HepG2 (cell line): ENCODE measurements at regions not wholly inside any gene's neighbourhood (a gene's known extent, or its start where the extent isn't known, plus 50 kb on each side); places are given as distances from the start of the nearest gene placed in this dataset.

Source experiments
- ATAC-seq: fragments of 200-7000 bp; cut with Tn5 transposase; 3 replicates; pipeline ENCODE4 v1.9.1; 2020; ENCODE audit warnings: mild to moderate bottlenecking, moderate library complexity
- BruUV-seq: library from RNA; stranded (reverse); fragments of 400-500 nt; replicated peaks from 2 replicates; lab custom pipeline; 2021; lab: Mats Ljungman, UMichigan
- CTCF ChIA-PET: fragments of 300-600 bp; formaldehyde crosslinking; extraction: SDS; loops from one replicate; lab custom pipeline; 2021; ENCODE audit warnings: low total read pairs, inconsistent platforms, low intra/inter-chr PET ratio; lab: Yijun Ruan, JAX
- POLR2A ChIA-PET: fragments of 350-600 bp; sonication (Branson Sonifier 250); formaldehyde crosslinking; loops from one replicate; lab custom pipeline; 2020; ENCODE audit warnings: antibody characterized with exemption, inconsistent platforms; lab: Yijun Ruan, JAX
- DNase-seq: peaks from one replicate; pipeline ENCODE4 v3.0.0-alpha.2; 2015; ENCODE audit warnings: low spot score
- FAIRE-seq: peaks from 3 replicates; lab custom pipeline; 2011; peaks lifted over from hg19 to GRCh38; lab: Jason Lieb, UNC
- H2AFZ ChIP-seq: one replicate; pipeline ENCODE4 v1.6.1; 2011; ENCODE audit warnings: low read length, inconsistent platforms
- H3K27ac ChIP-seq: fragments of 300-600 bp; 3 replicates; pipeline ENCODE4 v1.8.0; 2011; ENCODE audit warnings: mixed run types, mild to moderate bottlenecking, mixed read lengths, low read length, inconsistent platforms; ENCODE audit not compliant: insufficient read depth; ENCODE audit errors: extremely low read length
- H3K27me3 ChIP-seq, 2 experiments: fragments of 200-600 bp in 1 of 2; 2 replicates in 1 of 2; 3 replicates in 1 of 2; pipeline versions ENCODE4 v1.6.0 to v1.8.0; 2011; ENCODE audit warnings: low read length in 2 of 2, mild to moderate bottlenecking in 2 of 2, moderate library complexity in 2 of 2, inconsistent platforms in 1 of 2; ENCODE audit not compliant: insufficient read depth in 2 of 2, control insufficient read depth in 1 of 2
- H3K36me3 ChIP-seq, 2 experiments: fragments of 200-600 bp in 1 of 2; replicated peaks in 1 of 2; 2 replicates in 1 of 2; 3 replicates in 1 of 2; pipeline versions ENCODE4 v1.5.1 to v1.8.0; 2011; ENCODE audit warnings: low read length in 2 of 2, inconsistent platforms in 1 of 2; ENCODE audit not compliant: insufficient read depth in 2 of 2, control insufficient read depth in 1 of 2
- H3K4me1 ChIP-seq: 2 replicates; pipeline ENCODE4 v1.5.1; 2012; ENCODE audit warnings: low read length, inconsistent platforms; ENCODE audit not compliant: insufficient read depth
- H3K4me2 ChIP-seq: 2 replicates; pipeline ENCODE4 v1.6.0; 2011; ENCODE audit warnings: low read depth, low read length, inconsistent platforms
- H3K4me3 ChIP-seq, 3 experiments: fragments of 200-600 bp in 1 of 3; sonication (generic), shearing (Covaris generic) in 1 of 3; replicated peaks in 1 of 3; 2 replicates each; pipeline ENCODE4 v1.5.1; 2011 to 2016; ENCODE audit warnings: low read length in 3 of 3, inconsistent platforms in 2 of 3, low read depth in 2 of 3, mild to moderate bottlenecking in 2 of 3, control low read depth in 1 of 3, mixed read lengths in 1 of 3; ENCODE audit not compliant: insufficient read depth in 1 of 3
- H3K79me2 ChIP-seq: one replicate; pipeline ENCODE4 v1.6.1; 2011; ENCODE audit warnings: low read length, inconsistent platforms; ENCODE audit not compliant: insufficient read depth
- H3K9ac ChIP-seq: 2 replicates; pipeline ENCODE4 v1.6.0; 2011; ENCODE audit warnings: mild to moderate bottlenecking, low read depth, low read length, inconsistent platforms; ENCODE audit not compliant: insufficient read depth
- H3K9me3 ChIP-seq: 2 replicates; pipeline ENCODE4 v1.5.1; 2012; ENCODE audit warnings: mild to moderate bottlenecking, low read length
- H4K20me1 ChIP-seq: 2 replicates; pipeline ENCODE4 v1.6.0; 2011; ENCODE audit warnings: inconsistent platforms, mild to moderate bottlenecking, low read length, moderate library complexity; ENCODE audit not compliant: insufficient read depth
- AGO1 ChIP-seq: fragments of 200-400 bp; formaldehyde crosslinking; IDR thresholded peaks from 2 replicates; pipeline ENCODE4 v1.6.1; 2017; ENCODE audit warnings: mild to moderate bottlenecking, low read depth, low read length, moderate library complexity; ENCODE audit not compliant: poor library complexity, severe bottlenecking
- GATAD2A ChIP-seq: IDR thresholded peaks from 2 replicates; pipeline ENCODE4 v1.6.1; 2016
- GLMP ChIP-seq: sonication (generic); formaldehyde crosslinking; IDR thresholded peaks from 2 replicates; pipeline ENCODE4 v1.9.0; 2021; ENCODE audit warnings: missing genetic modification reagents, mild to moderate bottlenecking, borderline replicate concordance
- HMGXB4 ChIP-seq, 2 experiments: sonication (generic) in 1 of 2; formaldehyde crosslinking in 1 of 2; IDR thresholded peaks; 2 replicates each; pipeline versions ENCODE4 v1.4.0 to v1.6.1; 2018 to 2020; ENCODE audit warnings: missing genetic modification reagents in 2 of 2, borderline replicate concordance in 1 of 2, low read depth in 1 of 2, mild to moderate bottlenecking in 1 of 2, missing biosample characterization in 1 of 2
- KDM1A ChIP-seq: IDR thresholded peaks from 2 replicates; pipeline ENCODE4 v1.6.1; 2016; ENCODE audit warnings: missing compliant biosample characterization
- NCOA5 ChIP-seq: sonication (generic); formaldehyde crosslinking; IDR thresholded peaks from 2 replicates; pipeline ENCODE4 v1.4.0; 2020; ENCODE audit warnings: missing genetic modification reagents
- ZNF205 ChIP-seq: IDR thresholded peaks from 2 replicates; pipeline ENCODE4 v1.6.1; 2018; ENCODE audit warnings: missing biosample characterization, missing genetic modification reagents
- ZNF253 ChIP-seq: sonication (generic); formaldehyde crosslinking; IDR thresholded peaks from 2 replicates; pipeline ENCODE4 v1.8.0; 2022; ENCODE audit warnings: mild to moderate bottlenecking, missing genetic modification reagents, borderline replicate concordance
- ZNF263 ChIP-seq: sonication (generic); formaldehyde crosslinking; IDR thresholded peaks from 2 replicates; pipeline ENCODE4 v1.4.0; 2020; ENCODE audit warnings: missing genetic modification reagents
- ZNF318 ChIP-seq: sonication (generic); formaldehyde crosslinking; IDR thresholded peaks from 2 replicates; pipeline ENCODE4 v1.4.0; 2020; ENCODE audit warnings: mild to moderate bottlenecking, missing genetic modification reagents
- ZNF556 ChIP-seq: sonication (generic); formaldehyde crosslinking; IDR thresholded peaks from 2 replicates; pipeline ENCODE4 v1.4.0; 2020; ENCODE audit warnings: mild to moderate bottlenecking, missing genetic modification reagents, borderline replicate concordance
- WGBS: methylation state at CpG from one replicate; pipeline ENCODE4 v1.1.6; 2017; ENCODE audit warnings: low lambda C conversion rate; 5-methylcytosine and 5-hydroxymethylcytosine counted together
- in situ Hi-C: cut with HindIII; loops from 2 replicates; pipeline ENCODE4 v1.10.0; 2017; ENCODE audit warnings: low pct_unique_long_range_greater_than_20kb; ENCODE audit not compliant: extremely low pct_ligation_motif_present
- intact Hi-C: fragments of 100-400 bp; cut with micrococcal nuclease; formaldehyde crosslinking; loops from one replicate; pipeline ENCODE4 v1.10.0; 2022; ENCODE audit not compliant: unreplicated experiment

GRCh38 chr12:81953541-81953940, 194.4 kb upstream of the PPFIA2 start (continued):
- no peak for TF ChIP-seq ZNF318 (CRISPR knock-in tag)
- no peak for TF ChIP-seq KDM1A (CRISPR knock-in tag)

- Histone ChIP-seq H3K36me3 (no peaks in the 10 kb centered on the region), H2AFZ (no peak overlapping the region), H3K27me3 (no peaks in the 10 kb centered on the region), H3K27ac (no peak overlapping the region), H3K4me3 (no peak overlapping the region), H3K79me2 (no peaks in the 10 kb centered on the region), H3K4me1 (no peaks in the 10 kb centered on the region), H3K9ac (no peak overlapping the region), H3K4me2 (no peak overlapping the region), H3K9me3 (no peaks in the 10 kb centered on the region), H4K20me1 (no peaks in the 10 kb centered on the region)
- no TSS peak for BruUV-seq
- FAIRE-seq (no peak), DNase-seq (no peak), ATAC-seq (no peak)
- ChIA-PET CTCF (no interaction called here), POLR2A (no interaction called here)
- in situ Hi-C loops (no loop called here), intact Hi-C loops (no loop called here)
- WGBS: 43% methylated on average over 3 of the region's 3 CpGs
- TF ChIP-seq ZNF263 (no peak), GLMP (CRISPR knock-in tag) (no peak), HMGXB4 (CRISPR knock-in tag; IDR thresholded peaks at IDR 0.05; ENCODE audit: borderline replicate concordance in 1 of 2, low read depth in 1 of 2) (no peak), AGO1 (no peak), GATAD2A (CRISPR knock-in tag) (no peak), NCOA5 (CRISPR knock-in tag) (no peak), ZNF556 (CRISPR knock-in tag) (no peak), ZNF205 (no peak), ZNF253 (no peak)
Observed at GRCh38 chr12:81950871-81951270, 191.7 kb upstream of the PPFIA2 start.
